Smooth muscle cell (in vitro differentiated cells): ENCODE measurements at regions not wholly inside any gene's neighbourhood (a gene's known extent, or its start where the extent isn't known, plus 50 kb on each side); places are given as distances from the start of the nearest gene placed in this dataset.
"Not testable (repeated sequence)": the region's sequence is repeated elsewhere in the genome, so short reads cannot be mapped to it uniquely, and the experiment has no call there.

Experiments used
- DNase-seq: peaks from one replicate; lab custom pipeline; 2025; ENCODE audit not compliant: unreplicated experiment; lab: John Stamatoyannopoulos, UW
- H2AFZ ChIP-seq: fragments of 200-600 bp; sonication (generic); 2 replicates; pipeline ENCODE4 v1.6.0; 2016; ENCODE audit warnings: antibody characterized with exemption, low read depth, mild to moderate bottlenecking
- H3F3A ChIP-seq: fragments of 200-600 bp; sonication (generic); 2 replicates; pipeline ENCODE4 v1.6.0; 2017; ENCODE audit warnings: antibody characterized with exemption, low read depth
- H3K27ac ChIP-seq: fragments of 200-600 bp; sonication (generic); 2 replicates; pipeline ENCODE4 v1.5.1; 2016; ENCODE audit warnings: low read depth, mild to moderate bottlenecking
- H3K27me3 ChIP-seq: fragments of 200-600 bp; sonication (generic); 2 replicates; pipeline ENCODE4 v1.6.1; 2016; ENCODE audit warnings: low read depth, mild to moderate bottlenecking
- H3K36me3 ChIP-seq: fragments of 200-600 bp; sonication (generic); 2 replicates; pipeline ENCODE4 v1.5.1; 2016; ENCODE audit warnings: low read depth
- H3K4me1 ChIP-seq: fragments of 200-600 bp; sonication (generic); 2 replicates; pipeline ENCODE4 v1.5.1; 2016; ENCODE audit warnings: low read depth
- H3K4me2 ChIP-seq: fragments of 200-600 bp; sonication (generic); 2 replicates; pipeline ENCODE4 v1.6.0; 2016; ENCODE audit warnings: mild to moderate bottlenecking
- H3K4me3 ChIP-seq: fragments of 200-600 bp; sonication (generic); 2 replicates; pipeline ENCODE4 v1.5.1; 2016; ENCODE audit warnings: mild to moderate bottlenecking
- H3K79me2 ChIP-seq: fragments of 200-600 bp; sonication (generic); 2 replicates; pipeline ENCODE4 v1.6.0; 2016; ENCODE audit warnings: low read depth, mild to moderate bottlenecking
- H3K9ac ChIP-seq: fragments of 200-600 bp; sonication (generic); 2 replicates; pipeline ENCODE4 v1.6.0; 2016; ENCODE audit warnings: low read depth
- H3K9me3 ChIP-seq: fragments of 200-600 bp; sonication (generic); replicated peaks from 2 replicates; pipeline ENCODE4 v1.5.1; 2016; ENCODE audit warnings: low read depth
- H4K20me1 ChIP-seq: fragments of 200-600 bp; sonication (generic); 2 replicates; pipeline ENCODE4 v1.6.0; 2016; ENCODE audit warnings: low read depth
- WGBS: methylation state at CpG from one replicate; pipeline ENCODE4 v1.1.7; 2016; ENCODE audit warnings: low lambda C conversion rate; 5-methylcytosine and 5-hydroxymethylcytosine counted together
- TF ChIP-seq, protein P1 (sequence below): fragments of 200-600 bp; sonication (generic); IDR thresholded peaks from 2 replicates; pipeline ENCODE4 v1.5.1; 2017; ENCODE audit warnings: borderline replicate concordance, mild to moderate bottlenecking, antibody characterized with exemption; ENCODE audit not compliant: insufficient read depth, poor library complexity, severe bottlenecking

DNA sequence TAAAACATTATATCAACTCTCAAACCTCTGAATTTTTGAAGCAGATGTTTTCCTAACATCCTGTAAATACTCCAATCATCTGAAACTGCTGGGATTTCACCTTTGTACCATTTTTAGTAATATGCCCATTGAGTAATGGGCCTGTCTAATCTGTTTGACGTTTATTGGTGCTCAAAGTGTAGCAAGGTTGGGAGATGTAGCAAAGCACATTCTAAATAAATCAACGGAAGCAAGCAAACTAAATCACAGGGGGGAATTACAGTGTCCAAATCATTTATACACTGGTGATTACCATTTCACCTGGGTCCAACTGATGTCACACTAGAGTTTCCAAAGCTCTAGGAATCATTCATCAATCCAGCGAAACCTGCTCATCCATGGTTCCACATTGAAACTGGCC lies 518.7 kb upstream of the TBL1XR1 start:
- peaks cover 12% of the 10 kb centered on the region for H3F3A ChIP-seq
- H3K4me2 ChIP-seq: no peak overlapping the region
- H3K4me3 ChIP-seq: no peak overlapping the region
- no peak for DNase-seq
- H2AFZ ChIP-seq: no peak overlapping the region
- no peaks in the 10 kb centered on the region for H3K27me3 ChIP-seq
- H3K79me2 ChIP-seq: no peaks in the 10 kb centered on the region
- H3K27ac ChIP-seq: no peak overlapping the region
- no peaks in the 10 kb centered on the region for H4K20me1 ChIP-seq
- WGBS: 90% methylated on average over 3 of the region's 3 CpGs
- no peak overlapping the region for H3K9ac ChIP-seq
- H3K9me3 ChIP-seq: no peaks in the 10 kb centered on the region
- TF ChIP-seq, protein P1, sequence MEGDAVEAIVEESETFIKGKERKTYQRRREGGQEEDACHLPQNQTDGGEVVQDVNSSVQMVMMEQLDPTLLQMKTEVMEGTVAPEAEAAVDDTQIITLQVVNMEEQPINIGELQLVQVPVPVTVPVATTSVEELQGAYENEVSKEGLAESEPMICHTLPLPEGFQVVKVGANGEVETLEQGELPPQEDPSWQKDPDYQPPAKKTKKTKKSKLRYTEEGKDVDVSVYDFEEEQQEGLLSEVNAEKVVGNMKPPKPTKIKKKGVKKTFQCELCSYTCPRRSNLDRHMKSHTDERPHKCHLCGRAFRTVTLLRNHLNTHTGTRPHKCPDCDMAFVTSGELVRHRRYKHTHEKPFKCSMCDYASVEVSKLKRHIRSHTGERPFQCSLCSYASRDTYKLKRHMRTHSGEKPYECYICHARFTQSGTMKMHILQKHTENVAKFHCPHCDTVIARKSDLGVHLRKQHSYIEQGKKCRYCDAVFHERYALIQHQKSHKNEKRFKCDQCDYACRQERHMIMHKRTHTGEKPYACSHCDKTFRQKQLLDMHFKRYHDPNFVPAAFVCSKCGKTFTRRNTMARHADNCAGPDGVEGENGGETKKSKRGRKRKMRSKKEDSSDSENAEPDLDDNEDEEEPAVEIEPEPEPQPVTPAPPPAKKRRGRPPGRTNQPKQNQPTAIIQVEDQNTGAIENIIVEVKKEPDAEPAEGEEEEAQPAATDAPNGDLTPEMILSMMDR: no peak
- H3K4me1 ChIP-seq: no peaks in the 10 kb centered on the region
- no peaks in the 10 kb centered on the region for H3K36me3 ChIP-seq

DNA sequence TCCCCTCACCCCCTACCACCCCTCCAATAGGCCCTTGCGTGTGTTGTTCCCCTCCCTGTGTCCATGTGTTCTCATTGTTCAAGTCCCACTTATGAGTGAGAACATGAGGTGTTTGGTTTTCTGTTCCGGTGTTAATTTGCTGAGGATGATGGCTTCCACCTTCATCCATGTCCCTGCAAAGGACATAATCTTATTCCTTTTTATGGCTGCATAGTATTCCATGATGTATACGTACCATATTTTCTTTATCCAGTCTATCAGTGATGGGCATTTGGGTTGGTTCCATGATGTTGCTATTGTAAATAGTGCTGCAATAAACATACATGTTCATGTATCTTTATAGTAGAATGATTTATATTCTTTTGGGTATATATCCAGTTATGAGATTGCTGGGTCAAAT lies 523.6 kb upstream of the TBL1XR1 start:
- not testable (repeated sequence) for H3K9ac ChIP-seq, H3K27me3 ChIP-seq, DNase-seq, H3K27ac ChIP-seq, H4K20me1 ChIP-seq, H3K4me2 ChIP-seq, H3K36me3 ChIP-seq, H2AFZ ChIP-seq, H3K4me1 ChIP-seq, H3F3A ChIP-seq, H3K79me2 ChIP-seq, H3K4me3 ChIP-seq, H3K9me3 ChIP-seq
- WGBS: 96% methylated on average over 3 of the region's 3 CpGs

DNA sequence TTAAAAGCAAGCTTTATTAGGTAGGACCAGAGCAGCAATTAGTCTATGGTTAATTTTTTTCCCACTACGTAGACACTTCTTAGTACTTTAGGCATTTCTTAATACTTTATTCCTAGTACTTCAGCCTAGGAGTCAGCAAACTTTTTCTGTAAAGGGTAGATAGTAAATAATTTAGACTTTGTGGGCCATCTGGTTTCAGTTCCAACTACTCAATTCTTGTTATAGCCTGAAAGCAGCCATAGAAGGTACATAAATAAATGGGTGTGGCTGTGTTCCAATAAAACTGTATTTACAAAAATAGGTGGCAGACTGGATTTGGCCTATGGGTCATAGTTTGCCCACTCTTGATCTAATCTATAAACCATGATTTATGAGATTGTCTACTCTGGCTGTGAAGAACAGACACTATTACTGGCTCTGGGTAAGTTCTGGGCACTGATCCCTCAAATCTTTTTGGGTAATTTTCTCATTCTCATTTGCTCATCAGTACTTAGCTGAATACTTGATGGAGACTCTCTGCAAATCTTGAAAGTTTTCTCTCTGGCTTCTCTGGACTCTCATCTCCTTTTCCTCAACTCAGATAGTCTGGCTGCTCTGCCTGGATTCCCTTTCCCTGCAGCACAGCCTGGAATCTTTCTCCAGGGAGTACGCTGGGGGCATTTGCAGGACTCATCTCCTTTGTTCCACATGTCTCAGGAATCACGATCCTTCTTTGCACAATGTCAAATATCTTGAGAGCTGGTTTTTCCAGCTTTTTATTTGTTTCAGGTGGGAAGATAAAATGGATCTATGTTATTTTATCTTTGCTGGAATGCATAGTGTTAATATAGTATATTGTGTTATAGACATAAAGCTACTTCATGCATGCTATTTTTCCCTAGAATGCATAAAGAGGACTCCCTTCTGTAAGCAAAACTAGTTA lies 524.8 kb upstream of the TBL1XR1 start:
- Histone ChIP-seq H3K79me2 (no peaks in the 10 kb centered on the region), H3K27ac (no peak overlapping the region), H3F3A (peaks cover 9% of the 10 kb centered on the region), H3K4me3 (no peak overlapping the region), H3K27me3 (no peaks in the 10 kb centered on the region), H3K9ac (no peak overlapping the region), H3K36me3 (no peaks in the 10 kb centered on the region), H3K9me3 (no peaks in the 10 kb centered on the region), H3K4me2 (no peak overlapping the region), H3K4me1 (no peaks in the 10 kb centered on the region), H4K20me1 (no peaks in the 10 kb centered on the region), H2AFZ (peak overlapping the region; percentile 33)
- no peak for DNase-seq
- TF ChIP-seq, protein P1: no peak
- 68% methylated on average over 3 of the region's 3 CpGs for WGBS

DNA sequence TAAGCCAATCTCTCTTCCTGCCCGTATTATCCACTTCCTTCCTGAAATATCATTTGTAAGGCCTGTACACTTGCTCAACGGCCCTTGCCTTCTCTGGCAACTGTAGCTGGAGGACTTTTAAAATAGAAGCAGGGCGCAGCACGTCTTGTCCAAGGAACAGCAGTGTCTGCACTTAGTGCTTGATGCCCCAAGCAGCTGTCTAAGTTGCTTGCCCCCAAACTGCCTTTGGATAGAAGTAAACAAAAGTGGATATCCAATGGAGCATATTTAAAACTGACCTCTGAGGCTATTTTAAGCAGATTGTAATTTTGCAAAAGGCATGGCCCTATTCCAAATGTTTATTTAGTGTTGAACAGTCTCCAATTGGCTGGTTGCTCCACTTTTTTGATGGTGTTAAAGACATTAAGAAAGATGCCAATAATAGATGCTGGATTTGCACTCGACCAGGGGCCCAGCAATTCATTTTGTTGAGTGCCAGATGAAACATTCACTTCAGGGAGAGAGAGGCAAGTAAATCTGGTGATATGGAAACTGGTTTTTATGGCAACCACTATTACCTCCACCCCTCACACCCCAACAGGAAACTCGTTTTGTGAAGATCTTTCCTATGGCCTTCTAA lies 526.8 kb upstream of the TBL1XR1 start:
- no peak overlapping the region for H3K27ac ChIP-seq
- no peak for DNase-seq
- no peaks in the 10 kb centered on the region for H4K20me1 ChIP-seq
- H3K79me2 ChIP-seq: no peaks in the 10 kb centered on the region
- no peaks in the 10 kb centered on the region for H3K36me3 ChIP-seq
- H2AFZ ChIP-seq: no peak overlapping the region
- WGBS: 78% methylated on average over 6 of the region's 6 CpGs
- TF ChIP-seq, protein P1: no peak
- H3K9me3 ChIP-seq: no peaks in the 10 kb centered on the region
- H3K4me2 ChIP-seq: no peak overlapping the region
- H3K4me1 ChIP-seq: no peaks in the 10 kb centered on the region
- peaks cover 9% of the 10 kb centered on the region for H3F3A ChIP-seq
- no peak overlapping the region for H3K4me3 ChIP-seq
- no peaks in the 10 kb centered on the region for H3K27me3 ChIP-seq
- H3K9ac ChIP-seq: no peak overlapping the region
